ENCODE measurements at regions not wholly inside any gene's neighbourhood (a gene's known extent, or its start where the extent isn't known, plus 50 kb on each side); places are given as distances from the start of the nearest gene placed in this dataset.

- no peak for DNase-seq (ENCODE audit: low spot score)
- in situ Hi-C loops (cut with MboI; ENCODE audit: low pct_unique_long_range_greater_than_20kb, low sequenced_read_pairs, unreplicated experiment): no loop called here
- no peak for TF ChIP-seq CTCF (IDR thresholded peaks at IDR 0.05; ENCODE audit: extremely low read depth, insufficient read depth, missing control alignments)
These were observed 145.2 kb upstream of the TMCC3 start for GRCh38 chr12:94795520-94795919.

GRCh38 chr12:94795044-94795443, 144.7 kb upstream of the TMCC3 start:
- in situ Hi-C loops (cut with MboI; ENCODE audit: low pct_unique_long_range_greater_than_20kb, low sequenced_read_pairs, unreplicated experiment): no loop called here
- TF ChIP-seq CTCF (IDR thresholded peaks at IDR 0.05; ENCODE audit: extremely low read depth, insufficient read depth, missing control alignments): no peak
- DNase-seq (ENCODE audit: low spot score): no peak

GRCh38 chr12:94793191-94793595, 142.8 kb upstream of the TMCC3 start:
- no peak for TF ChIP-seq CTCF (IDR thresholded peaks at IDR 0.05; ENCODE audit: extremely low read depth, insufficient read depth, missing control alignments)
- in situ Hi-C loops (cut with MboI; ENCODE audit: low pct_unique_long_range_greater_than_20kb, low sequenced_read_pairs, unreplicated experiment): no loop called here
- no peak for DNase-seq (ENCODE audit: low spot score)

GRCh38 chr12:94792693-94793092, 142.3 kb upstream of the TMCC3 start:
- in situ Hi-C loops (cut with MboI; ENCODE audit: low pct_unique_long_range_greater_than_20kb, low sequenced_read_pairs, unreplicated experiment): no loop called here
- no peak for DNase-seq (ENCODE audit: low spot score)
- no peak for TF ChIP-seq CTCF (IDR thresholded peaks at IDR 0.05; ENCODE audit: extremely low read depth, insufficient read depth, missing control alignments)

- in situ Hi-C loops (cut with MboI; ENCODE audit: low pct_unique_long_range_greater_than_20kb, low sequenced_read_pairs, unreplicated experiment): no loop called here
- no peak for DNase-seq (ENCODE audit: low spot score)
- TF ChIP-seq CTCF (IDR thresholded peaks at IDR 0.05; ENCODE audit: extremely low read depth, insufficient read depth, missing control alignments): no peak
These were observed 141.6 kb upstream of the TMCC3 start for GRCh38 chr12:94791933-94792332.

GRCh38 chr12:94790825-94791224, 140.5 kb upstream of the TMCC3 start:
- in situ Hi-C loops (cut with MboI; ENCODE audit: low pct_unique_long_range_greater_than_20kb, low sequenced_read_pairs, unreplicated experiment): no loop called here
- no peak for TF ChIP-seq CTCF (IDR thresholded peaks at IDR 0.05; ENCODE audit: extremely low read depth, insufficient read depth, missing control alignments)
- no peak for DNase-seq (ENCODE audit: low spot score)

GRCh38 chr12:94790370-94790769, 140.0 kb upstream of the TMCC3 start:
- in situ Hi-C loops (cut with MboI; ENCODE audit: low pct_unique_long_range_greater_than_20kb, low sequenced_read_pairs, unreplicated experiment): no loop called here
- TF ChIP-seq CTCF (IDR thresholded peaks at IDR 0.05; ENCODE audit: extremely low read depth, insufficient read depth, missing control alignments): no peak
- no peak for DNase-seq (ENCODE audit: low spot score)

Data from GM13977 (cell line).